HepG2 (cell line): ENCODE measurements at regions not wholly inside any gene's neighbourhood (a gene's known extent, or its start where the extent isn't known, plus 50 kb on each side); places are given as distances from the start of the nearest gene placed in this dataset.
A peak's percentile ranks its signal among the peaks of the same experiment; 100 is the strongest.

Experiments used
- ATAC-seq: fragments of 200-7000 bp; cut with Tn5 transposase; 3 replicates; pipeline ENCODE4 v1.9.1; 2020; ENCODE audit warnings: mild to moderate bottlenecking, moderate library complexity
- BruUV-seq: library from RNA; stranded (reverse); fragments of 400-500 nt; replicated peaks from 2 replicates; lab custom pipeline; 2021; lab: Mats Ljungman, UMichigan
- CTCF ChIA-PET: fragments of 300-600 bp; formaldehyde crosslinking; extraction: SDS; loops from one replicate; lab custom pipeline; 2021; ENCODE audit warnings: low total read pairs, inconsistent platforms, low intra/inter-chr PET ratio; lab: Yijun Ruan, JAX
- POLR2A ChIA-PET: fragments of 350-600 bp; sonication (Branson Sonifier 250); formaldehyde crosslinking; loops from one replicate; lab custom pipeline; 2020; ENCODE audit warnings: antibody characterized with exemption, inconsistent platforms; lab: Yijun Ruan, JAX
- DNase-seq: peaks from one replicate; pipeline ENCODE4 v3.0.0-alpha.2; 2015; ENCODE audit warnings: low spot score
- FAIRE-seq: peaks from 3 replicates; lab custom pipeline; 2011; peaks lifted over from hg19 to GRCh38; lab: Jason Lieb, UNC
- H2AFZ ChIP-seq: one replicate; pipeline ENCODE4 v1.6.1; 2011; ENCODE audit warnings: low read length, inconsistent platforms
- H3K27ac ChIP-seq: fragments of 300-600 bp; 3 replicates; pipeline ENCODE4 v1.8.0; 2011; ENCODE audit warnings: mixed run types, mild to moderate bottlenecking, mixed read lengths, low read length, inconsistent platforms; ENCODE audit not compliant: insufficient read depth; ENCODE audit errors: extremely low read length
- H3K27me3 ChIP-seq, 2 experiments: fragments of 200-600 bp in 1 of 2; 2 replicates in 1 of 2; 3 replicates in 1 of 2; pipeline versions ENCODE4 v1.6.0 to v1.8.0; 2011; ENCODE audit warnings: low read length in 2 of 2, mild to moderate bottlenecking in 2 of 2, moderate library complexity in 2 of 2, inconsistent platforms in 1 of 2; ENCODE audit not compliant: insufficient read depth in 2 of 2, control insufficient read depth in 1 of 2
- H3K36me3 ChIP-seq, 2 experiments: fragments of 200-600 bp in 1 of 2; replicated peaks in 1 of 2; 2 replicates in 1 of 2; 3 replicates in 1 of 2; pipeline versions ENCODE4 v1.5.1 to v1.8.0; 2011; ENCODE audit warnings: low read length in 2 of 2, inconsistent platforms in 1 of 2; ENCODE audit not compliant: insufficient read depth in 2 of 2, control insufficient read depth in 1 of 2
- H3K4me1 ChIP-seq: 2 replicates; pipeline ENCODE4 v1.5.1; 2012; ENCODE audit warnings: low read length, inconsistent platforms; ENCODE audit not compliant: insufficient read depth
- H3K4me2 ChIP-seq: 2 replicates; pipeline ENCODE4 v1.6.0; 2011; ENCODE audit warnings: low read depth, low read length, inconsistent platforms
- H3K4me3 ChIP-seq, 3 experiments: fragments of 200-600 bp in 1 of 3; sonication (generic), shearing (Covaris generic) in 1 of 3; replicated peaks in 1 of 3; 2 replicates each; pipeline ENCODE4 v1.5.1; 2011 to 2016; ENCODE audit warnings: low read length in 3 of 3, inconsistent platforms in 2 of 3, low read depth in 2 of 3, mild to moderate bottlenecking in 2 of 3, control low read depth in 1 of 3, mixed read lengths in 1 of 3; ENCODE audit not compliant: insufficient read depth in 1 of 3
- H3K79me2 ChIP-seq: one replicate; pipeline ENCODE4 v1.6.1; 2011; ENCODE audit warnings: low read length, inconsistent platforms; ENCODE audit not compliant: insufficient read depth
- H3K9ac ChIP-seq: 2 replicates; pipeline ENCODE4 v1.6.0; 2011; ENCODE audit warnings: mild to moderate bottlenecking, low read depth, low read length, inconsistent platforms; ENCODE audit not compliant: insufficient read depth
- H3K9me3 ChIP-seq: 2 replicates; pipeline ENCODE4 v1.5.1; 2012; ENCODE audit warnings: mild to moderate bottlenecking, low read length
- H4K20me1 ChIP-seq: 2 replicates; pipeline ENCODE4 v1.6.0; 2011; ENCODE audit warnings: inconsistent platforms, mild to moderate bottlenecking, low read length, moderate library complexity; ENCODE audit not compliant: insufficient read depth
- MAFK ChIP-seq, 2 experiments: IDR thresholded peaks in 1 of 2; conservative IDR thresholded peaks in 1 of 2; 2 replicates each; pipeline ENCODE4 v1.6.1; 2011; ENCODE audit warnings: improper control_type of control experiment in 2 of 2, low read length in 2 of 2
- MIER2 ChIP-seq: IDR thresholded peaks from 2 replicates; pipeline ENCODE4 v1.6.1; 2016; ENCODE audit warnings: missing biosample characterization, missing genetic modification reagents
- NR1H2 ChIP-seq: sonication (generic); formaldehyde crosslinking; IDR thresholded peaks from 2 replicates; pipeline ENCODE4 v1.8.1; 2022; ENCODE audit warnings: low read depth, missing genetic modification reagents, borderline replicate concordance
- SALL1 ChIP-seq: sonication (generic); formaldehyde crosslinking; IDR thresholded peaks from 2 replicates; pipeline ENCODE4 v1.8.0; 2022; ENCODE audit warnings: mild to moderate bottlenecking, missing genetic modification reagents
- ZNF251 ChIP-seq: sonication (generic); formaldehyde crosslinking; IDR thresholded peaks from 2 replicates; pipeline ENCODE4 v1.9.0; 2021; ENCODE audit warnings: mild to moderate bottlenecking, missing genetic modification reagents
- WGBS: methylation state at CpG from one replicate; pipeline ENCODE4 v1.1.6; 2017; ENCODE audit warnings: low lambda C conversion rate; 5-methylcytosine and 5-hydroxymethylcytosine counted together
- in situ Hi-C: cut with HindIII; loops from 2 replicates; pipeline ENCODE4 v1.10.0; 2017; ENCODE audit warnings: low pct_unique_long_range_greater_than_20kb; ENCODE audit not compliant: extremely low pct_ligation_motif_present
- intact Hi-C: fragments of 100-400 bp; cut with micrococcal nuclease; formaldehyde crosslinking; loops from one replicate; pipeline ENCODE4 v1.10.0; 2022; ENCODE audit not compliant: unreplicated experiment
- TF ChIP-seq, protein P1 (sequence below): sonication (generic); formaldehyde crosslinking; IDR thresholded peaks from 2 replicates; pipeline ENCODE4 v1.5.0; 2020; ENCODE audit warnings: mild to moderate bottlenecking, missing genetic modification reagents, moderate library complexity
- TF ChIP-seq, protein P2 (sequence below): IDR thresholded peaks from 2 replicates; pipeline ENCODE4 v1.6.1; 2016
- TF ChIP-seq, protein P3 (sequence below), 2 experiments: IDR thresholded peaks; 2 replicates each; pipeline ENCODE4 v1.6.1; 2011 to 2012; ENCODE audit warnings: low read length in 2 of 2, borderline replicate concordance in 1 of 2, low read depth in 1 of 2, mild to moderate bottlenecking in 1 of 2, moderate library complexity in 1 of 2

DNA sequence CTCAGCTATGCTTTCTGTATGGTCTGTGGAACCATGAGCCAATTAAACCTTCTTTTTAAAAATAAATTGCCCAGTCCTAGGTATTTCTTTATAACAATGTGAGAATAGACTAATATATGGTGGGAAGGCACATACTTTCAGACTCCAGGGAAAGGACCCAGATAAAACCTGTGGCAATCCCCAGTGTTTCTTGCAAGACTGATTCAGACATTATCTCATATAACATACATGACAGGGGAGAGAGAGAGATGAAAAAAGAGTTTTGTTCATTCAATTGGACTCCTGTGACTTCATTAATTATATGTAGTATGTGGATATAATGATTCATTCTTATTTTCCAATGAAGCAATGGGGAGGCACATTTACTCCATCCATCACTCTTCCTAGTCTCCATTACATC, 291.4 kb upstream of the PRKX start (continued):
- TF ChIP-seq, protein P1, sequence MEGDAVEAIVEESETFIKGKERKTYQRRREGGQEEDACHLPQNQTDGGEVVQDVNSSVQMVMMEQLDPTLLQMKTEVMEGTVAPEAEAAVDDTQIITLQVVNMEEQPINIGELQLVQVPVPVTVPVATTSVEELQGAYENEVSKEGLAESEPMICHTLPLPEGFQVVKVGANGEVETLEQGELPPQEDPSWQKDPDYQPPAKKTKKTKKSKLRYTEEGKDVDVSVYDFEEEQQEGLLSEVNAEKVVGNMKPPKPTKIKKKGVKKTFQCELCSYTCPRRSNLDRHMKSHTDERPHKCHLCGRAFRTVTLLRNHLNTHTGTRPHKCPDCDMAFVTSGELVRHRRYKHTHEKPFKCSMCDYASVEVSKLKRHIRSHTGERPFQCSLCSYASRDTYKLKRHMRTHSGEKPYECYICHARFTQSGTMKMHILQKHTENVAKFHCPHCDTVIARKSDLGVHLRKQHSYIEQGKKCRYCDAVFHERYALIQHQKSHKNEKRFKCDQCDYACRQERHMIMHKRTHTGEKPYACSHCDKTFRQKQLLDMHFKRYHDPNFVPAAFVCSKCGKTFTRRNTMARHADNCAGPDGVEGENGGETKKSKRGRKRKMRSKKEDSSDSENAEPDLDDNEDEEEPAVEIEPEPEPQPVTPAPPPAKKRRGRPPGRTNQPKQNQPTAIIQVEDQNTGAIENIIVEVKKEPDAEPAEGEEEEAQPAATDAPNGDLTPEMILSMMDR, result no peak
- TF ChIP-seq, all 625 proteins: peak for 0

DNA sequence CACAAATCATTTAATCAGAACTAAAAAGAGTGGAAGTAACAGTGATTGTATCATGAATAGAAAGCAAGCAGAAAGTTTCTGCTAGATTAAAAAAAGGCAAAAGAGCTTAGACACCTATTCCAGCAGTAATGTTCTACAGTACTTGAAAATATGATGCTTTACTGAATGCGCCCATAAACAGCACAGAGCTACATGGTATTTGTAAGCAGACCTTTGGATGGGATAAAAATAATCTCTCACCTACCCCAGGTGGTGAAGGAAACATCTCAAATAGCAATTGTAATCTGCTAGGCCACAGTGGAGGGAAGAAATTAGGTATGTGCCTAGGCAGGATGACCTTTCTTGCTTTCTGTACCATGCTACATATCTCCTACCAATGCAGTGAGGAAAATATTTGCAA, 280.9 kb upstream of the PRKX start:
- in situ Hi-C loops, result no loop called here

DNA sequence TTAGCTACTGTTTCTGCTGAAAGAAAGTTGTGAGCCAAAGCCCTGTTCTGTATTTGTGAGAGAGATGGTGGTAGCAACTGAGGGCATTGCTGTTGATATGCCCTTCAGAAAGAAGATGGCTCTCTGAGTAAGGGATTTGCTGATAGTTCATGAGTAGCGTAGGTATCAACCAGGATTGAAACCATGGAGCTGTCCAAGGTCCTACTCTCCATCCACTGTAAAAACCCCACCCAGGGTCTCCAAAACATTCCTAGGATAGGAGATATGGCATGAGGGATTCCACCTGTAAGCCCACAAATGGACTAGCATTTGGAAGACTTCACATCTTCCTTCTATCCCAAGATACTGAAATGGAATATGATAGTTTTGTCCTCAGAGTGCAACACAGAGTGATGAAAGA, 277.1 kb upstream of the PRKX start:
- in situ Hi-C loops, result no loop called here
- TF ChIP-seq, protein P2, sequence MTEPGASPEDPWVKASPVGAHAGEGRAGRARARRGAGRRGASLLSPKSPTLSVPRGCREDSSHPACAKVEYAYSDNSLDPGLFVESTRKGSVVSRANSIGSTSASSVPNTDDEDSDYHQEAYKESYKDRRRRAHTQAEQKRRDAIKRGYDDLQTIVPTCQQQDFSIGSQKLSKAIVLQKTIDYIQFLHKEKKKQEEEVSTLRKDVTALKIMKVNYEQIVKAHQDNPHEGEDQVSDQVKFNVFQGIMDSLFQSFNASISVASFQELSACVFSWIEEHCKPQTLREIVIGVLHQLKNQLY, result no peak
- TF ChIP-seq, protein P3, sequence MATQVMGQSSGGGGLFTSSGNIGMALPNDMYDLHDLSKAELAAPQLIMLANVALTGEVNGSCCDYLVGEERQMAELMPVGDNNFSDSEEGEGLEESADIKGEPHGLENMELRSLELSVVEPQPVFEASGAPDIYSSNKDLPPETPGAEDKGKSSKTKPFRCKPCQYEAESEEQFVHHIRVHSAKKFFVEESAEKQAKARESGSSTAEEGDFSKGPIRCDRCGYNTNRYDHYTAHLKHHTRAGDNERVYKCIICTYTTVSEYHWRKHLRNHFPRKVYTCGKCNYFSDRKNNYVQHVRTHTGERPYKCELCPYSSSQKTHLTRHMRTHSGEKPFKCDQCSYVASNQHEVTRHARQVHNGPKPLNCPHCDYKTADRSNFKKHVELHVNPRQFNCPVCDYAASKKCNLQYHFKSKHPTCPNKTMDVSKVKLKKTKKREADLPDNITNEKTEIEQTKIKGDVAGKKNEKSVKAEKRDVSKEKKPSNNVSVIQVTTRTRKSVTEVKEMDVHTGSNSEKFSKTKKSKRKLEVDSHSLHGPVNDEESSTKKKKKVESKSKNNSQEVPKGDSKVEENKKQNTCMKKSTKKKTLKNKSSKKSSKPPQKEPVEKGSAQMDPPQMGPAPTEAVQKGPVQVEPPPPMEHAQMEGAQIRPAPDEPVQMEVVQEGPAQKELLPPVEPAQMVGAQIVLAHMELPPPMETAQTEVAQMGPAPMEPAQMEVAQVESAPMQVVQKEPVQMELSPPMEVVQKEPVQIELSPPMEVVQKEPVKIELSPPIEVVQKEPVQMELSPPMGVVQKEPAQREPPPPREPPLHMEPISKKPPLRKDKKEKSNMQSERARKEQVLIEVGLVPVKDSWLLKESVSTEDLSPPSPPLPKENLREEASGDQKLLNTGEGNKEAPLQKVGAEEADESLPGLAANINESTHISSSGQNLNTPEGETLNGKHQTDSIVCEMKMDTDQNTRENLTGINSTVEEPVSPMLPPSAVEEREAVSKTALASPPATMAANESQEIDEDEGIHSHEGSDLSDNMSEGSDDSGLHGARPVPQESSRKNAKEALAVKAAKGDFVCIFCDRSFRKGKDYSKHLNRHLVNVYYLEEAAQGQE (IDR thresholded peaks at IDR 0.05; ENCODE audit: borderline replicate concordance in 1 of 2, low read depth in 1 of 2, low read length in 2 of 2), result peak; percentile 33 to 91
- peak; percentile 86 for TF ChIP-seq MIER2 (CRISPR knock-in tag)
- TF ChIP-seq, all 625 proteins: peak for 2
- H3K4me1 ChIP-seq, result no peaks in the 10 kb centered on the region
- POLR2A ChIA-PET, result no interaction called here
- CTCF ChIA-PET, result no interaction called here
- intact Hi-C loops, result no loop called here
- no peak for FAIRE-seq
- no peak overlapping the region for H3K27ac ChIP-seq
- WGBS, result 14% methylated on average over 1 of the region's 1 CpG
- no peak overlapping the region for H3K4me2 ChIP-seq
- H3K9me3 ChIP-seq, result no peaks in the 10 kb centered on the region
- no peak for DNase-seq
- H3K9ac ChIP-seq, result no peak overlapping the region
- no peak overlapping the region for H2AFZ ChIP-seq
- H3K79me2 ChIP-seq, result no peaks in the 10 kb centered on the region
- no peaks in the 10 kb centered on the region for H3K36me3 ChIP-seq
- H4K20me1 ChIP-seq, result no peaks in the 10 kb centered on the region
- BruUV-seq, result no TSS peak
- H3K27me3 ChIP-seq, result no peaks in the 10 kb centered on the region
- no peak overlapping the region for H3K4me3 ChIP-seq
- no peak for ATAC-seq

More for the DNA sequence above, 280.9 kb upstream of the PRKX start:
- ATAC-seq (no peak), FAIRE-seq (no peak), DNase-seq (no peak)
- Histone ChIP-seq H3K9ac (no peak overlapping the region), H4K20me1 (no peaks in the 10 kb centered on the region), H2AFZ (no peak overlapping the region), H3K27ac (no peak overlapping the region), H3K4me2 (no peak overlapping the region), H3K27me3 (no peaks in the 10 kb centered on the region), H3K4me3 (no peak overlapping the region), H3K9me3 (no peaks in the 10 kb centered on the region), H3K36me3 (no peaks in the 10 kb centered on the region), H3K79me2 (no peaks in the 10 kb centered on the region), H3K4me1 (no peaks in the 10 kb centered on the region)
- intact Hi-C loops, result no loop called here
- BruUV-seq, result no TSS peak
- TF ChIP-seq ZNF251 (CRISPR knock-in tag) (no peak), MAFK (conservative IDR thresholded peaks at IDR 0.05 in 1 of 2, IDR thresholded peaks at IDR 0.05 in 1 of 2; ENCODE audit: low read length in 2 of 2) (no peak), SALL1 (CRISPR knock-in tag) (no peak), NR1H2 (CRISPR knock-in tag) (no peak)
- CTCF ChIA-PET, result no interaction called here
- 0% methylated on average over 1 of the region's 1 CpG for WGBS
- POLR2A ChIA-PET, result no interaction called here
